HepG2 (cell line): ENCODE measurements at regions not wholly inside any gene's neighbourhood (a gene's known extent, or its start where the extent isn't known, plus 50 kb on each side); places are given as distances from the start of the nearest gene placed in this dataset.

Experiments
- ATAC-seq: fragments of 200-7000 bp; cut with Tn5 transposase; 3 replicates; pipeline ENCODE4 v1.9.1; 2020; ENCODE audit warnings: mild to moderate bottlenecking, moderate library complexity
- BruUV-seq: library from RNA; stranded (reverse); fragments of 400-500 nt; replicated peaks from 2 replicates; lab custom pipeline; 2021; lab: Mats Ljungman, UMichigan
- CTCF ChIA-PET: fragments of 300-600 bp; formaldehyde crosslinking; extraction: SDS; loops from one replicate; lab custom pipeline; 2021; ENCODE audit warnings: low total read pairs, inconsistent platforms, low intra/inter-chr PET ratio; lab: Yijun Ruan, JAX
- POLR2A ChIA-PET: fragments of 350-600 bp; sonication (Branson Sonifier 250); formaldehyde crosslinking; loops from one replicate; lab custom pipeline; 2020; ENCODE audit warnings: antibody characterized with exemption, inconsistent platforms; lab: Yijun Ruan, JAX
- DNase-seq: peaks from one replicate; pipeline ENCODE4 v3.0.0-alpha.2; 2015; ENCODE audit warnings: low spot score
- FAIRE-seq: peaks from 3 replicates; lab custom pipeline; 2011; peaks lifted over from hg19 to GRCh38; lab: Jason Lieb, UNC
- H2AFZ ChIP-seq: one replicate; pipeline ENCODE4 v1.6.1; 2011; ENCODE audit warnings: low read length, inconsistent platforms
- H3K27ac ChIP-seq: fragments of 300-600 bp; 3 replicates; pipeline ENCODE4 v1.8.0; 2011; ENCODE audit warnings: mixed run types, mild to moderate bottlenecking, mixed read lengths, low read length, inconsistent platforms; ENCODE audit not compliant: insufficient read depth; ENCODE audit errors: extremely low read length
- H3K27me3 ChIP-seq, 2 experiments: fragments of 200-600 bp in 1 of 2; 2 replicates in 1 of 2; 3 replicates in 1 of 2; pipeline versions ENCODE4 v1.6.0 to v1.8.0; 2011; ENCODE audit warnings: low read length in 2 of 2, mild to moderate bottlenecking in 2 of 2, moderate library complexity in 2 of 2, inconsistent platforms in 1 of 2; ENCODE audit not compliant: insufficient read depth in 2 of 2, control insufficient read depth in 1 of 2
- H3K36me3 ChIP-seq, 2 experiments: fragments of 200-600 bp in 1 of 2; replicated peaks in 1 of 2; 2 replicates in 1 of 2; 3 replicates in 1 of 2; pipeline versions ENCODE4 v1.5.1 to v1.8.0; 2011; ENCODE audit warnings: low read length in 2 of 2, inconsistent platforms in 1 of 2; ENCODE audit not compliant: insufficient read depth in 2 of 2, control insufficient read depth in 1 of 2
- H3K4me1 ChIP-seq: 2 replicates; pipeline ENCODE4 v1.5.1; 2012; ENCODE audit warnings: low read length, inconsistent platforms; ENCODE audit not compliant: insufficient read depth
- H3K4me2 ChIP-seq: 2 replicates; pipeline ENCODE4 v1.6.0; 2011; ENCODE audit warnings: low read depth, low read length, inconsistent platforms
- H3K4me3 ChIP-seq, 3 experiments: fragments of 200-600 bp in 1 of 3; sonication (generic), shearing (Covaris generic) in 1 of 3; replicated peaks in 1 of 3; 2 replicates each; pipeline ENCODE4 v1.5.1; 2011 to 2016; ENCODE audit warnings: low read length in 3 of 3, inconsistent platforms in 2 of 3, low read depth in 2 of 3, mild to moderate bottlenecking in 2 of 3, control low read depth in 1 of 3, mixed read lengths in 1 of 3; ENCODE audit not compliant: insufficient read depth in 1 of 3
- H3K79me2 ChIP-seq: one replicate; pipeline ENCODE4 v1.6.1; 2011; ENCODE audit warnings: low read length, inconsistent platforms; ENCODE audit not compliant: insufficient read depth
- H3K9ac ChIP-seq: 2 replicates; pipeline ENCODE4 v1.6.0; 2011; ENCODE audit warnings: mild to moderate bottlenecking, low read depth, low read length, inconsistent platforms; ENCODE audit not compliant: insufficient read depth
- H3K9me3 ChIP-seq: 2 replicates; pipeline ENCODE4 v1.5.1; 2012; ENCODE audit warnings: mild to moderate bottlenecking, low read length
- H4K20me1 ChIP-seq: 2 replicates; pipeline ENCODE4 v1.6.0; 2011; ENCODE audit warnings: inconsistent platforms, mild to moderate bottlenecking, low read length, moderate library complexity; ENCODE audit not compliant: insufficient read depth
- AHR ChIP-seq: IDR thresholded peaks from 2 replicates; pipeline ENCODE4 v1.6.1; 2018; ENCODE audit warnings: missing genetic modification reagents, missing compliant biosample characterization
- FOXP4 ChIP-seq: sonication (generic); formaldehyde crosslinking; IDR thresholded peaks from 2 replicates; pipeline ENCODE4 v1.4.0; 2020; ENCODE audit warnings: missing genetic modification reagents
- NFIC ChIP-seq: IDR thresholded peaks from 2 replicates; pipeline ENCODE4 v1.6.1; 2012; ENCODE audit warnings: mild to moderate bottlenecking, low read length, inconsistent platforms
- THRA ChIP-seq: sonication (generic); formaldehyde crosslinking; IDR thresholded peaks from 2 replicates; pipeline ENCODE4 v1.4.0; 2020; ENCODE audit warnings: missing genetic modification reagents, borderline replicate concordance
- ZBED4 ChIP-seq: sonication (generic); formaldehyde crosslinking; IDR thresholded peaks from 2 replicates; pipeline ENCODE4 v1.4.0; 2020; ENCODE audit warnings: missing genetic modification reagents, borderline replicate concordance
- ZBTB34 ChIP-seq: sonication (generic); formaldehyde crosslinking; IDR thresholded peaks from 2 replicates; pipeline ENCODE4 v1.8.0; 2022; ENCODE audit warnings: mild to moderate bottlenecking, missing genetic modification reagents
- ZKSCAN1 ChIP-seq: fragments of 150-350 bp; IDR thresholded peaks from 2 replicates; pipeline ENCODE4 v1.6.1; 2014; ENCODE audit warnings: low read length
- ZNF205 ChIP-seq: IDR thresholded peaks from 2 replicates; pipeline ENCODE4 v1.6.1; 2018; ENCODE audit warnings: missing biosample characterization, missing genetic modification reagents
- ZNF34 ChIP-seq: sonication (generic); formaldehyde crosslinking; IDR thresholded peaks from 2 replicates; pipeline ENCODE4 v1.4.0; 2020; ENCODE audit warnings: mild to moderate bottlenecking, missing genetic modification reagents, borderline replicate concordance
- ZNF557 ChIP-seq: sonication (generic); formaldehyde crosslinking; IDR thresholded peaks from 2 replicates; pipeline ENCODE4 v1.4.0; 2020; ENCODE audit warnings: missing genetic modification reagents
- ZNF704 ChIP-seq: sonication (generic); formaldehyde crosslinking; IDR thresholded peaks from 2 replicates; pipeline ENCODE4 v1.8.1; 2023; ENCODE audit warnings: mild to moderate bottlenecking, inconsistent platforms, moderate library complexity, missing genetic modification reagents, borderline replicate concordance
- ZNF775 ChIP-seq: sonication (generic); formaldehyde crosslinking; IDR thresholded peaks from 2 replicates; pipeline ENCODE4 v1.4.0; 2020; ENCODE audit warnings: missing genetic modification reagents, mild to moderate bottlenecking, moderate library complexity, borderline replicate concordance
- WGBS: methylation state at CpG from one replicate; pipeline ENCODE4 v1.1.6; 2017; ENCODE audit warnings: low lambda C conversion rate; 5-methylcytosine and 5-hydroxymethylcytosine counted together
- in situ Hi-C: cut with HindIII; loops from 2 replicates; pipeline ENCODE4 v1.10.0; 2017; ENCODE audit warnings: low pct_unique_long_range_greater_than_20kb; ENCODE audit not compliant: extremely low pct_ligation_motif_present
- intact Hi-C: fragments of 100-400 bp; cut with micrococcal nuclease; formaldehyde crosslinking; loops from one replicate; pipeline ENCODE4 v1.10.0; 2022; ENCODE audit not compliant: unreplicated experiment

- TF ChIP-seq FOXP4 (CRISPR knock-in tag), result peak; percentile 54
- no peak for TF ChIP-seq THRA
- no peak for TF ChIP-seq ZNF775 (CRISPR knock-in tag)
- TF ChIP-seq NFIC, result peak; percentile 47; the same call in 1 of the 2 replicates
These were observed 266.1 kb upstream of the C2CD4B start (continued) for GRCh38 chr15:62431008-62431797.

- intact Hi-C loops, result no loop called here
- no TSS peak for BruUV-seq
- Histone ChIP-seq H3K27ac (peak overlapping the region; percentile 69), H3K9me3 (no peaks in the 10 kb centered on the region), H3K36me3 (no peaks in the 10 kb centered on the region; a peak in 1 of 5 replicates), H3K9ac (0 out of 2 replicates have a peak overlapping the region, but pooled peaks have one; percentile 12), H3K4me2 (peak overlapping the region; percentile 68), H3K79me2 (peaks cover 4% of the 10 kb centered on the region), H3K4me1 (peaks cover 55% of the 10 kb centered on the region), H4K20me1 (no peaks in the 10 kb centered on the region), H2AFZ (no peak overlapping the region), H3K4me3 (peak overlapping the region in 2 of 3 experiments; percentile 9 to 42; a peak in 3 of 6 replicates), H3K27me3 (no peaks in the 10 kb centered on the region)
- in situ Hi-C loops, result no loop called here
- CTCF ChIA-PET, result no interaction called here
- no peak for DNase-seq
- WGBS, result 43% methylated on average over 5 of the region's 5 CpGs
- peak; percentile 40; the same call in 2 of the 3 replicates for ATAC-seq
- FAIRE-seq, result no peak
- POLR2A ChIA-PET, result interaction anchor here (1.0 kb wide), 1 partner anchor 9 kb away, joined by 4 read pairs; no protein-coding TSS in a partner anchor
- TF ChIP-seq ZNF704 (CRISPR knock-in tag), result no peak
- no peak for TF ChIP-seq ZKSCAN1
- no peak for TF ChIP-seq ZBED4 (CRISPR knock-in tag)
- TF ChIP-seq ZBTB34 (CRISPR knock-in tag), result no peak
- no peak for TF ChIP-seq ZNF34
- TF ChIP-seq AHR, result no peak
- TF ChIP-seq ZNF205, result no peak
- no peak for TF ChIP-seq ZNF557
These were observed 266.7 kb upstream of the C2CD4B start for GRCh38 chr15:62431817-62432216.
